ENCODE measurements at regions not wholly inside any gene's neighbourhood (a gene's known extent, or its start where the extent isn't known, plus 50 kb on each side); places are given as distances from the start of the nearest gene placed in this dataset.

DNA sequence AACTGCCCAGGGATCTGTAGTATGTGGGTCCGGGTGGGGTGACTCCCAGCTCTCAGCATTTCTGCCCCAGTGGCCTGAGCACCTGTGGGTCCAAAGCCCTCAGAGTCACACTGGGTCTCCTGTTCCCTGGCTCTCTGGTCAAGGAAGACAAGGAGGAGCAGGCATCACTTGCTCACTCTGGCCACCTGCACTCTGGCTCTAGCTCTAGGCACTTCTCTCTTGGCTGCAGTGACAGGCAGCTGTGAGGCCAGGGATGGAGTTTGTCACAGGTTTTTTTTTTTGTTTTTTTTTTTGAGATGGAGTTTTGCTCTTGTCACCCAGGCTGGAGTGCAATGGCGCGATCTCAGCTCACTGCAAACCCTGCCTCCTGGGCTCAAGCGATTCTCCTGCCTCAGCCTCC lies 84.6 kb downstream of the HS1BP3 start:
- no peak for FAIRE-seq

GRCh38 chr2:20567159-20567925 lies 83.6 kb downstream of the HS1BP3 start:
- no peak for FAIRE-seq
- H3K4me3 ChIP-seq = no peak overlapping the region
- ATAC-seq = no peak
- H3K27me3 ChIP-seq = no peaks in the 10 kb centered on the region
- intact Hi-C loops (cut with DNase I) = no loop called here
- H3K4me1 ChIP-seq = no peaks in the 10 kb centered on the region
- 71 to 74% methylated on average over 12 of the region's 12 CpGs for WGBS, 2 donors
- no peak overlapping the region for H3K27ac ChIP-seq
- TF ChIP-seq, protein P1, sequence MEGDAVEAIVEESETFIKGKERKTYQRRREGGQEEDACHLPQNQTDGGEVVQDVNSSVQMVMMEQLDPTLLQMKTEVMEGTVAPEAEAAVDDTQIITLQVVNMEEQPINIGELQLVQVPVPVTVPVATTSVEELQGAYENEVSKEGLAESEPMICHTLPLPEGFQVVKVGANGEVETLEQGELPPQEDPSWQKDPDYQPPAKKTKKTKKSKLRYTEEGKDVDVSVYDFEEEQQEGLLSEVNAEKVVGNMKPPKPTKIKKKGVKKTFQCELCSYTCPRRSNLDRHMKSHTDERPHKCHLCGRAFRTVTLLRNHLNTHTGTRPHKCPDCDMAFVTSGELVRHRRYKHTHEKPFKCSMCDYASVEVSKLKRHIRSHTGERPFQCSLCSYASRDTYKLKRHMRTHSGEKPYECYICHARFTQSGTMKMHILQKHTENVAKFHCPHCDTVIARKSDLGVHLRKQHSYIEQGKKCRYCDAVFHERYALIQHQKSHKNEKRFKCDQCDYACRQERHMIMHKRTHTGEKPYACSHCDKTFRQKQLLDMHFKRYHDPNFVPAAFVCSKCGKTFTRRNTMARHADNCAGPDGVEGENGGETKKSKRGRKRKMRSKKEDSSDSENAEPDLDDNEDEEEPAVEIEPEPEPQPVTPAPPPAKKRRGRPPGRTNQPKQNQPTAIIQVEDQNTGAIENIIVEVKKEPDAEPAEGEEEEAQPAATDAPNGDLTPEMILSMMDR (IDR thresholded peaks at IDR 0.05) = no peak
- no peak for DNase-seq
- no peaks in the 10 kb centered on the region for H3K36me3 ChIP-seq
- H3K9me3 ChIP-seq = no peaks in the 10 kb centered on the region

More for the DNA sequence above, 84.6 kb downstream of the HS1BP3 start:
- Histone ChIP-seq H3K9me3 (no peaks in the 10 kb centered on the region), H3K27ac (no peak overlapping the region), H3K4me1 (no peaks in the 10 kb centered on the region), H3K27me3 (no peaks in the 10 kb centered on the region), H3K36me3 (no peaks in the 10 kb centered on the region), H3K4me3 (no peak overlapping the region)
- no peak for DNase-seq
- 80 to 85% methylated on average over 4 of the region's 4 CpGs for WGBS, 2 donors
- TF ChIP-seq, protein P1 (IDR thresholded peaks at IDR 0.05) = no peak
- intact Hi-C loops (cut with DNase I) = no loop called here
- no peak for ATAC-seq
